HCT116 (cell line): ENCODE measurements at regions not wholly inside any gene's neighbourhood (a gene's known extent, or its start where the extent isn't known, plus 50 kb on each side); places are given as distances from the start of the nearest gene placed in this dataset.

Experiments used
- ATAC-seq: fragments of 200-7000 bp; cut with Tn5 transposase; 2 replicates; pipeline ENCODE4 v1.9.1; 2020; ENCODE audit warnings: mild to moderate bottlenecking, moderate library complexity
- BruUV-seq: library from RNA; stranded (reverse); fragments of 400-500 nt; replicated peaks from 2 replicates; lab custom pipeline; 2021; lab: Mats Ljungman, UMichigan
- CTCF ChIA-PET: fragments of 300-600 bp; sonication (Branson Sonifier 250); formaldehyde crosslinking; loops from one replicate; lab custom pipeline; 2021; ENCODE audit warnings: antibody characterized with exemption; lab: Charles Lee
- POLR2A ChIA-PET: fragments of 300-600, 350-600 bp; sonication (Branson Sonifier 250); formaldehyde crosslinking; loops from one replicate; lab custom pipeline; 2021; ENCODE audit warnings: antibody characterized with exemption; lab: Charles Lee
- RAD21 ChIA-PET, 2 experiments: fragments of 300-600 bp; sonication (Branson Sonifier 250); formaldehyde crosslinking; loops; one replicate each; lab custom pipeline; 2023; ENCODE audit warnings: low total read pairs in 2 of 2; ENCODE audit not compliant: uncharacterized antibody in 2 of 2, unreplicated experiment in 2 of 2, low non-redundant PET in 1 of 2; lab: Charles Lee
- DNase-seq: peaks from one replicate; pipeline ENCODE4 v3.0.0-alpha.2; 2010; ENCODE audit warnings: low read depth, low spot score
- H2AFZ ChIP-seq: fragments of 200-600 bp; shearing (Covaris generic), sonication (generic); 2 replicates; pipeline ENCODE4 v1.6.1; 2017; ENCODE audit warnings: low read depth, mixed run types, mixed read lengths, antibody characterized with exemption, low read length; ENCODE audit not compliant: poor library complexity, severe bottlenecking
- H3K27ac ChIP-seq: 2 replicates; pipeline ENCODE4 v1.5.1; 2012; ENCODE audit warnings: low read depth, low read length
- H3K27me3 ChIP-seq: fragments of 200-600 bp; sonication (generic); 2 replicates; pipeline ENCODE4 v1.6.1; 2016; ENCODE audit warnings: mixed run types, low read length, mixed read lengths; ENCODE audit not compliant: insufficient read depth
- H3K36me3 ChIP-seq, 2 experiments: fragments of 200-500 bp in 1 of 2; fragments of 200-600 bp in 1 of 2; sonication (Bioruptor generic) in 1 of 2; sonication (generic) in 1 of 2; 2 replicates each; pipeline versions ENCODE4 v1.5.1 to v1.6.1; 2014 to 2016; ENCODE audit warnings: low read length in 2 of 2, inconsistent platforms in 1 of 2, mixed read lengths in 1 of 2, mixed run types in 1 of 2; ENCODE audit not compliant: insufficient read depth in 2 of 2, control insufficient read depth in 1 of 2
- H3K4me1 ChIP-seq, 2 experiments: fragments of 200-600 bp in 1 of 2; sonication (generic) in 1 of 2; 2 replicates each; pipeline versions ENCODE4 v1.5.1 to v1.6.1; 2012 to 2017; ENCODE audit warnings: low read length in 2 of 2, inconsistent platforms in 1 of 2, mild to moderate bottlenecking in 1 of 2, mixed read lengths in 1 of 2, mixed run types in 1 of 2, moderate library complexity in 1 of 2; ENCODE audit not compliant: insufficient read depth in 2 of 2, control insufficient read depth in 1 of 2
- H3K4me2 ChIP-seq: fragments of 200-600 bp; sonication (generic); 2 replicates; pipeline ENCODE4 v1.6.1; 2017; ENCODE audit warnings: mixed run types, low read length, mixed read lengths
- H3K4me3 ChIP-seq, 2 experiments: fragments of 200-600 bp in 1 of 2; sonication (generic) in 1 of 2; replicated peaks in 1 of 2; 2 replicates each; pipeline ENCODE4 v1.5.1; 2011 to 2016; ENCODE audit warnings: low read length in 2 of 2, control low read depth in 1 of 2, low read depth in 1 of 2, mild to moderate bottlenecking in 1 of 2, mixed read lengths in 1 of 2, mixed run types in 1 of 2
- H3K79me2 ChIP-seq: fragments of 200-600 bp; sonication (generic); 2 replicates; pipeline ENCODE4 v1.6.1; 2017; ENCODE audit warnings: mild to moderate bottlenecking, mixed run types, low read length, moderate library complexity, mixed read lengths; ENCODE audit not compliant: insufficient read depth
- H3K9ac ChIP-seq: fragments of 200-600 bp; sonication (generic); 2 replicates; pipeline ENCODE4 v1.6.1; 2016; ENCODE audit warnings: low read length, mixed read lengths
- H3K9me2 ChIP-seq: fragments of 200-600 bp; sonication (generic), shearing (Covaris generic); 2 replicates; pipeline ENCODE4 v1.6.1; 2017; ENCODE audit warnings: mixed run types, mild to moderate bottlenecking, moderate library complexity; ENCODE audit not compliant: insufficient read depth
- H3K9me3 ChIP-seq, 2 experiments: fragments of 200-500 bp in 1 of 2; fragments of 200-600 bp in 1 of 2; sonication (Bioruptor generic) in 1 of 2; sonication (generic) in 1 of 2; 2 replicates each; pipeline ENCODE4 v1.6.1; 2014 to 2017; ENCODE audit warnings: low read length in 2 of 2, mixed read lengths in 2 of 2, inconsistent platforms in 1 of 2, low read depth in 1 of 2, mild to moderate bottlenecking in 1 of 2, mixed run types in 1 of 2, moderate library complexity in 1 of 2; ENCODE audit not compliant: control insufficient read depth in 1 of 2, insufficient read depth in 1 of 2
- H4K20me1 ChIP-seq: fragments of 200-600 bp; sonication (generic), shearing (Covaris generic); 2 replicates; pipeline ENCODE4 v1.6.1; 2017; ENCODE audit warnings: mixed run types, mild to moderate bottlenecking, moderate library complexity; ENCODE audit not compliant: insufficient read depth
- CBX3 ChIP-seq: IDR thresholded peaks from 2 replicates; pipeline ENCODE4 v1.6.1; 2012; ENCODE audit warnings: low read depth
- CEBPB ChIP-seq: IDR thresholded peaks from 2 replicates; pipeline ENCODE4 v1.6.1; 2012; ENCODE audit warnings: low read depth
- CTCF ChIP-seq, 3 experiments: fragments of 200-600 bp in 1 of 3; sonication (generic) in 1 of 3; IDR thresholded peaks in 2 of 3; conservative IDR thresholded peaks in 1 of 3; 2 replicates each; pipeline ENCODE4 v1.5.1; 2012 to 2017; ENCODE audit warnings: low read depth in 2 of 3, low read length in 2 of 3, antibody characterized with exemption in 1 of 3, borderline replicate concordance in 1 of 3, control low read depth in 1 of 3, mild to moderate bottlenecking in 1 of 3, mixed read lengths in 1 of 3, mixed run types in 1 of 3, moderate library complexity in 1 of 3; ENCODE audit not compliant: insufficient read depth in 1 of 3
- EGR1 ChIP-seq: IDR thresholded peaks from 2 replicates; pipeline ENCODE4 v1.6.1; 2012; ENCODE audit warnings: low read depth
- ELF1 ChIP-seq: IDR thresholded peaks from 2 replicates; pipeline ENCODE4 v1.6.1; 2012; ENCODE audit warnings: low read depth, borderline replicate concordance
- FOSL1 ChIP-seq: IDR thresholded peaks from 2 replicates; pipeline ENCODE4 v1.6.1; 2012; ENCODE audit warnings: low read depth
- MAX ChIP-seq: IDR thresholded peaks from 2 replicates; pipeline ENCODE4 v1.6.1; 2012
- RAD21 ChIP-seq: IDR thresholded peaks from 2 replicates; pipeline ENCODE4 v1.6.1; 2012; ENCODE audit warnings: low read depth, mild to moderate bottlenecking
- SIN3A ChIP-seq: IDR thresholded peaks from 2 replicates; pipeline ENCODE4 v1.6.1; 2012; ENCODE audit warnings: low read depth
- ZBTB33 ChIP-seq: IDR thresholded peaks from 2 replicates; pipeline ENCODE4 v1.6.1; 2011; ENCODE audit warnings: mild to moderate bottlenecking, low read length, moderate library complexity; ENCODE audit not compliant: insufficient replicate concordance; ENCODE audit errors: extremely low read depth
- ZFX ChIP-seq: fragments of 450-650 bp; IDR thresholded peaks from 2 replicates; pipeline ENCODE4 v1.6.1; 2017
- intact Hi-C: fragments of 100-400 bp; cut with micrococcal nuclease; formaldehyde crosslinking; loops from 2 replicates; pipeline ENCODE4 v1.10.0; 2022

- Histone ChIP-seq H2AFZ (no peak overlapping the region), H3K4me2 (no peak overlapping the region), H3K9ac (no peak overlapping the region), H3K79me2 (no peaks in the 10 kb centered on the region), H3K27ac (no peak overlapping the region), H3K4me1 (no peaks in the 10 kb centered on the region), H3K4me3 (no peak overlapping the region), H3K36me3 (no peaks in the 10 kb centered on the region), H3K27me3 (peaks cover 14% of the 10 kb centered on the region; the same call in 1 of the 2 replicates), H3K9me3 (no peaks in the 10 kb centered on the region), H3K9me2 (no peaks in the 10 kb centered on the region), H4K20me1 (no peaks in the 10 kb centered on the region)
- intact Hi-C loops = no loop called here
- ATAC-seq (no peak), DNase-seq (no peak)
- RAD21 ChIA-PET = no interaction called here
- POLR2A ChIA-PET = no interaction called here
- CTCF ChIA-PET = no interaction called here
- TF ChIP-seq RAD21 (0 out of 2 replicates have a peak, but pooled peaks have one; percentile 8), CEBPB (no peak)
- no TSS peak for BruUV-seq
Measured at GRCh38 chr13:102947745-102948405, 102.0 kb downstream of the ERCC5 start.

- no TSS peak for BruUV-seq
Measured at GRCh38 chr13:102945886-102946285, 100.1 kb downstream of the ERCC5 start.

More at GRCh38 chr13:102945886-102946285, 100.1 kb downstream of the ERCC5 start:
- RAD21 ChIA-PET = no interaction called here
- Histone ChIP-seq H3K27ac (no peak overlapping the region), H4K20me1 (no peaks in the 10 kb centered on the region), H3K4me2 (no peak overlapping the region), H3K9me3 (no peaks in the 10 kb centered on the region), H3K36me3 (no peaks in the 10 kb centered on the region), H3K4me1 (no peaks in the 10 kb centered on the region), H2AFZ (no peak overlapping the region), H3K9ac (no peak overlapping the region), H3K9me2 (no peaks in the 10 kb centered on the region), H3K79me2 (no peaks in the 10 kb centered on the region), H3K27me3 (peaks cover 9% of the 10 kb centered on the region; the same call in 1 of the 2 replicates), H3K4me3 (no peak overlapping the region)
- TF ChIP-seq FOSL1 (no peak), SIN3A (no peak), CTCF (IDR thresholded peaks at IDR 0.05 in 2 of 3, conservative IDR thresholded peaks at IDR 0.05 in 1 of 3; ENCODE audit: borderline replicate concordance in 1 of 3, insufficient read depth in 1 of 3, low read depth in 2 of 3, low read length in 2 of 3) (no peak), MAX (no peak), ZFX (no peak), EGR1 (no peak), CBX3 (no peak), ELF1 (no peak), ZBTB33 (no peak)
- CTCF ChIA-PET = no interaction called here
- intact Hi-C loops = no loop called here
- no peak for ATAC-seq
- POLR2A ChIA-PET = no interaction called here
- DNase-seq = no peak
